ENCODE measurements at regions not wholly inside any gene's neighbourhood (a gene's known extent, or its start where the extent isn't known, plus 50 kb on each side); places are given as distances from the start of the nearest gene placed in this dataset.

GRCh38 chr2:64211276-64211921 lies 67.2 kb upstream of the PELI1 start:
- Histone ChIP-seq H3K9me3 (ENCODE audit: control insufficient read depth in 2 of 2, insufficient read depth in 1 of 2, low read length in 1 of 2) (no peaks in the 10 kb centered on the region), H3K27ac (ENCODE audit: low read depth in 1 of 2, low read length in 1 of 2) (peak overlapping the region; percentile 55 to 56), H3K36me3 (ENCODE audit: control insufficient read depth in 2 of 2, insufficient read depth in 2 of 2, low read length in 1 of 2) (no peaks in the 10 kb centered on the region), H3K4me1 (ENCODE audit: control insufficient read depth in 2 of 2, insufficient read depth in 2 of 2, low read length in 2 of 2) (peaks cover 3 to 24% of the 10 kb centered on the region in 2 donors), H3K4me3 (ENCODE audit: low read length in 2 of 2) (no peak overlapping the region), H3K27me3 (ENCODE audit: control insufficient read depth in 2 of 2, insufficient read depth in 1 of 2, low read length in 1 of 2) (no peaks in the 10 kb centered on the region)
- no peak for DNase-seq (ENCODE audit: low read depth in 6 of 9, low spot score in 9 of 9)
- WGBS = 96% methylated on average over 6 of the region's 6 CpGs

GRCh38 chr2:64212346-64212745 lies 68.1 kb upstream of the PELI1 start:
- Histone ChIP-seq H3K9me3 (ENCODE audit: control insufficient read depth in 2 of 2, insufficient read depth in 1 of 2, low read length in 1 of 2) (no peaks in the 10 kb centered on the region), H3K4me1 (ENCODE audit: control insufficient read depth in 2 of 2, insufficient read depth in 2 of 2, low read length in 2 of 2) (peaks cover 3 to 19% of the 10 kb centered on the region in 2 donors), H3K27me3 (ENCODE audit: control insufficient read depth in 2 of 2, insufficient read depth in 1 of 2, low read length in 1 of 2) (no peaks in the 10 kb centered on the region), H3K4me3 (ENCODE audit: low read length in 2 of 2) (no peak overlapping the region), H3K27ac (ENCODE audit: low read depth in 1 of 2, low read length in 1 of 2) (peak overlapping the region; percentile 25 to 64), H3K36me3 (ENCODE audit: control insufficient read depth in 2 of 2, insufficient read depth in 2 of 2, low read length in 1 of 2) (no peaks in the 10 kb centered on the region)
- DNase-seq (ENCODE audit: low read depth in 6 of 9, low spot score in 9 of 9) = peak in 4 of 9 donors; percentile 38 to 78 (median 44)
- WGBS = 46% methylated on average over 1 of the region's 1 CpG

- no peaks in the 10 kb centered on the region for H3K9me3 ChIP-seq (ENCODE audit: control insufficient read depth in 2 of 2, insufficient read depth in 1 of 2, low read length in 1 of 2)
- peak overlapping the region; percentile 64 to 74 for H3K27ac ChIP-seq (ENCODE audit: low read depth in 1 of 2, low read length in 1 of 2)
- no peaks in the 10 kb centered on the region for H3K36me3 ChIP-seq (ENCODE audit: control insufficient read depth in 2 of 2, insufficient read depth in 2 of 2, low read length in 1 of 2)
- H3K4me1 ChIP-seq (ENCODE audit: control insufficient read depth in 2 of 2, insufficient read depth in 2 of 2, low read length in 2 of 2) = peaks cover 3 to 19% of the 10 kb centered on the region in 2 donors
- 78% methylated on average over 3 of the region's 3 CpGs for WGBS
- H3K4me3 ChIP-seq (ENCODE audit: low read length in 2 of 2) = no peak overlapping the region
- no peaks in the 10 kb centered on the region for H3K27me3 ChIP-seq (ENCODE audit: control insufficient read depth in 2 of 2, insufficient read depth in 1 of 2, low read length in 1 of 2)
- DNase-seq (ENCODE audit: low read depth in 6 of 9, low spot score in 9 of 9) = peak in 1 of 9 donors; percentile 33
Measured at GRCh38 chr2:64212801-64213321, 68.6 kb upstream of the PELI1 start.

- H3K4me1 ChIP-seq (ENCODE audit: control insufficient read depth in 2 of 2, insufficient read depth in 2 of 2, low read length in 2 of 2) = peaks cover 3 to 19% of the 10 kb centered on the region in 2 donors
- DNase-seq (ENCODE audit: low read depth in 6 of 9, low spot score in 9 of 9) = no peak
- no peaks in the 10 kb centered on the region for H3K9me3 ChIP-seq (ENCODE audit: control insufficient read depth in 2 of 2, insufficient read depth in 1 of 2, low read length in 1 of 2)
- 76% methylated on average over 5 of the region's 5 CpGs for WGBS
- H3K27me3 ChIP-seq (ENCODE audit: control insufficient read depth in 2 of 2, insufficient read depth in 1 of 2, low read length in 1 of 2) = no peaks in the 10 kb centered on the region
- no peak overlapping the region for H3K4me3 ChIP-seq (ENCODE audit: low read length in 2 of 2)
- H3K36me3 ChIP-seq (ENCODE audit: control insufficient read depth in 2 of 2, insufficient read depth in 2 of 2, low read length in 1 of 2) = no peaks in the 10 kb centered on the region
- peak overlapping the region; percentile 38 to 43 for H3K27ac ChIP-seq (ENCODE audit: low read depth in 1 of 2, low read length in 1 of 2)
Measured at GRCh38 chr2:64213532-64214275, 69.5 kb upstream of the PELI1 start.

- peak in 1 of 9 donors; percentile 38 for DNase-seq (ENCODE audit: low read depth in 6 of 9, low spot score in 9 of 9)
- Histone ChIP-seq H3K27ac (ENCODE audit: low read depth in 1 of 2, low read length in 1 of 2) (peak overlapping the region; percentile 42 to 43), H3K36me3 (ENCODE audit: control insufficient read depth in 2 of 2, insufficient read depth in 2 of 2, low read length in 1 of 2) (no peaks in the 10 kb centered on the region), H3K4me3 (ENCODE audit: low read length in 2 of 2) (no peak overlapping the region), H3K9me3 (ENCODE audit: control insufficient read depth in 2 of 2, insufficient read depth in 1 of 2, low read length in 1 of 2) (no peaks in the 10 kb centered on the region), H3K4me1 (ENCODE audit: control insufficient read depth in 2 of 2, insufficient read depth in 2 of 2, low read length in 2 of 2) (peaks cover 3 to 19% of the 10 kb centered on the region in 2 donors), H3K27me3 (ENCODE audit: control insufficient read depth in 2 of 2, insufficient read depth in 1 of 2, low read length in 1 of 2) (no peaks in the 10 kb centered on the region)
- WGBS = 80% methylated on average over 5 of the region's 5 CpGs
Measured at GRCh38 chr2:64214281-64215115, 70.3 kb upstream of the PELI1 start.

- no peak overlapping the region for H3K4me3 ChIP-seq (ENCODE audit: low read length in 2 of 2)
- no peaks in the 10 kb centered on the region for H3K9me3 ChIP-seq (ENCODE audit: control insufficient read depth in 2 of 2, insufficient read depth in 1 of 2, low read length in 1 of 2)
- peaks cover 3 to 8% of the 10 kb centered on the region in 2 donors for H3K4me1 ChIP-seq (ENCODE audit: control insufficient read depth in 2 of 2, insufficient read depth in 2 of 2, low read length in 2 of 2)
- WGBS = 98% methylated on average over 9 of the region's 9 CpGs
- H3K36me3 ChIP-seq (ENCODE audit: control insufficient read depth in 2 of 2, insufficient read depth in 2 of 2, low read length in 1 of 2) = no peaks in the 10 kb centered on the region
- H3K27ac ChIP-seq (ENCODE audit: low read depth in 1 of 2, low read length in 1 of 2) = no peak overlapping the region
- no peaks in the 10 kb centered on the region for H3K27me3 ChIP-seq (ENCODE audit: control insufficient read depth in 2 of 2, insufficient read depth in 1 of 2, low read length in 1 of 2)
- DNase-seq (ENCODE audit: low read depth in 6 of 9, low spot score in 9 of 9) = no peak
Measured at GRCh38 chr2:64217198-64217869, 73.1 kb upstream of the PELI1 start.

- H3K4me1 ChIP-seq (ENCODE audit: control insufficient read depth in 2 of 2, insufficient read depth in 2 of 2, low read length in 2 of 2) = peaks cover 0 to 5% of the 10 kb centered on the region in 2 donors
- DNase-seq (ENCODE audit: low read depth in 6 of 9, low spot score in 9 of 9) = no peak
Measured at GRCh38 chr2:64218137-64218802, 74.0 kb upstream of the PELI1 start.

GRCh38 chr2:64219149-64219548 lies 74.9 kb upstream of the PELI1 start:
- WGBS = 96% methylated on average over 2 of the region's 2 CpGs

More at GRCh38 chr2:64218137-64218802, 74.0 kb upstream of the PELI1 start:
- no peak overlapping the region for H3K4me3 ChIP-seq (ENCODE audit: low read length in 2 of 2)
- WGBS = 85% methylated on average over 4 of the region's 4 CpGs
- no peaks in the 10 kb centered on the region for H3K36me3 ChIP-seq (ENCODE audit: control insufficient read depth in 2 of 2, insufficient read depth in 2 of 2, low read length in 1 of 2)
- no peaks in the 10 kb centered on the region for H3K9me3 ChIP-seq (ENCODE audit: control insufficient read depth in 2 of 2, insufficient read depth in 1 of 2, low read length in 1 of 2)
- no peaks in the 10 kb centered on the region for H3K27me3 ChIP-seq (ENCODE audit: control insufficient read depth in 2 of 2, insufficient read depth in 1 of 2, low read length in 1 of 2)
- H3K27ac ChIP-seq (ENCODE audit: low read depth in 1 of 2, low read length in 1 of 2) = no peak overlapping the region

More at GRCh38 chr2:64219149-64219548, 74.9 kb upstream of the PELI1 start:
- Histone ChIP-seq H3K4me1 (ENCODE audit: control insufficient read depth in 2 of 2, insufficient read depth in 2 of 2, low read length in 2 of 2) (no peaks in the 10 kb centered on the region), H3K27me3 (ENCODE audit: control insufficient read depth in 2 of 2, insufficient read depth in 1 of 2, low read length in 1 of 2) (no peaks in the 10 kb centered on the region), H3K9me3 (ENCODE audit: control insufficient read depth in 2 of 2, insufficient read depth in 1 of 2, low read length in 1 of 2) (no peaks in the 10 kb centered on the region), H3K4me3 (ENCODE audit: low read length in 2 of 2) (no peak overlapping the region), H3K27ac (ENCODE audit: low read depth in 1 of 2, low read length in 1 of 2) (no peak overlapping the region), H3K36me3 (ENCODE audit: control insufficient read depth in 2 of 2, insufficient read depth in 2 of 2, low read length in 1 of 2) (no peaks in the 10 kb centered on the region)
- DNase-seq (ENCODE audit: low read depth in 6 of 9, low spot score in 9 of 9) = no peak
